ENCODE measurements at regions not wholly inside any gene's neighbourhood (a gene's known extent, or its start where the extent isn't known, plus 50 kb on each side); places are given as distances from the start of the nearest gene placed in this dataset.

GRCh38 chr20:58081846-58082245 lies 146.6 kb downstream of the ANKRD60 start:
- H3K36me3 ChIP-seq (ENCODE audit: control insufficient read depth, insufficient read depth, low read length): no peaks in the 10 kb centered on the region
- no CpG with 5 or more reads among the region's 1 CpG for WGBS, 2 experiments (ENCODE audit: extremely low coverage in 2 of 2, insufficient read length in 1 of 2)
- H3K23ac ChIP-seq (ENCODE audit: low read depth, low read length): no peak overlapping the region
- TF ChIP-seq BHLHE40 (IDR thresholded peaks at IDR 0.05; ENCODE audit: low read depth, low read length) (no peak), SMC3 (IDR thresholded peaks at IDR 0.05; ENCODE audit: low read depth, low read length) (no peak), CHD1 (IDR thresholded peaks at IDR 0.05; ENCODE audit: low read depth, low read length) (no peak), RCOR1 (IDR thresholded peaks at IDR 0.05; ENCODE audit: insufficient replicate concordance, low read length) (no peak), MXI1 (IDR thresholded peaks at IDR 0.05; ENCODE audit: borderline replicate concordance, low read depth, low read length) (no peak), USF2 (IDR thresholded peaks at IDR 0.05; ENCODE audit: low read depth, low read length) (no peak), CEBPB (IDR thresholded peaks at IDR 0.05; ENCODE audit: low read depth, low read length) (no peak), RAD21 (IDR thresholded peaks at IDR 0.05; ENCODE audit: low read length) (no peak), MAFK (IDR thresholded peaks at IDR 0.05; ENCODE audit: low read depth, low read length) (no peak), FOS (IDR thresholded peaks at IDR 0.05; ENCODE audit: low read depth, low read length) (no peak)
- TF ChIP-seq, protein P1, sequence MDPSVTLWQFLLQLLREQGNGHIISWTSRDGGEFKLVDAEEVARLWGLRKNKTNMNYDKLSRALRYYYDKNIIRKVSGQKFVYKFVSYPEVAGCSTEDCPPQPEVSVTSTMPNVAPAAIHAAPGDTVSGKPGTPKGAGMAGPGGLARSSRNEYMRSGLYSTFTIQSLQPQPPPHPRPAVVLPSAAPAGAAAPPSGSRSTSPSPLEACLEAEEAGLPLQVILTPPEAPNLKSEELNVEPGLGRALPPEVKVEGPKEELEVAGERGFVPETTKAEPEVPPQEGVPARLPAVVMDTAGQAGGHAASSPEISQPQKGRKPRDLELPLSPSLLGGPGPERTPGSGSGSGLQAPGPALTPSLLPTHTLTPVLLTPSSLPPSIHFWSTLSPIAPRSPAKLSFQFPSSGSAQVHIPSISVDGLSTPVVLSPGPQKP (IDR thresholded peaks at IDR 0.05; ENCODE audit: borderline replicate concordance, low read depth, low read length): no peak
- no peak overlapping the region for H3K14ac ChIP-seq (replicated peaks; ENCODE audit: low read depth, low read length)
- BruUV-seq (replicated peaks): no TSS peak
- H3K4ac ChIP-seq (ENCODE audit: low read depth, low read length): no peak overlapping the region
- no peaks in the 10 kb centered on the region for H4K20me1 ChIP-seq (ENCODE audit: insufficient read depth, low read length)
- in situ Hi-C loops (cut with MboI; ENCODE audit: low sequenced_read_pairs) (loop anchor here (10.0 kb wide), 1 partner anchor 427 kb away; no protein-coding TSS in a partner anchor), dilution Hi-C loops (cut with HindIII; ENCODE audit: low sequenced_read_pairs, unreplicated experiment) (no loop called here), intact Hi-C loops (cut with micrococcal nuclease) (no loop called here)
- H3K4me2 ChIP-seq (ENCODE audit: low read depth, low read length): no peak overlapping the region
- H3K18ac ChIP-seq (ENCODE audit: low read depth, low read length): no peak overlapping the region
- H3K27ac ChIP-seq (ENCODE audit: insufficient read depth, low read length): no peak overlapping the region
- H3K4me1 ChIP-seq (ENCODE audit: control insufficient read depth, insufficient read depth, low read length): no peaks in the 10 kb centered on the region
- no peak overlapping the region for H3K56ac ChIP-seq (ENCODE audit: extremely low read depth, insufficient read depth, low read length)
- H3K9me1 ChIP-seq (ENCODE audit: insufficient read depth, low read length): no peaks in the 10 kb centered on the region
- H3K79me1 ChIP-seq (ENCODE audit: low read depth in 1 of 2, low read length in 2 of 2): no peaks in the 10 kb centered on the region
- H3K27me3 ChIP-seq (ENCODE audit: control insufficient read depth, insufficient read depth, low read length): no peaks in the 10 kb centered on the region
- no peak for DNase-seq
- no peak overlapping the region for H4K8ac ChIP-seq (ENCODE audit: low read depth in 2 of 2, low read length in 2 of 2)
- ATAC-seq (ENCODE audit: low read depth): no peak
- POLR2A ChIA-PET (ENCODE audit: unreplicated experiment): no interaction called here
- H3K9ac ChIP-seq (ENCODE audit: low read depth, low read length): no peak overlapping the region
- no peak overlapping the region for H2BK120ac ChIP-seq (ENCODE audit: low read depth, low read length)
- H4K91ac ChIP-seq (ENCODE audit: insufficient read depth, low read depth, low read length): no peak overlapping the region
- H2AK5ac ChIP-seq (ENCODE audit: low read depth, low read length): no peak overlapping the region
- H2BK5ac ChIP-seq (ENCODE audit: low read depth, low read length, poor library complexity, severe bottlenecking): no peak overlapping the region
- no peak overlapping the region for H2AFZ ChIP-seq (replicated peaks; ENCODE audit: low read length, poor library complexity)
- no peaks in the 10 kb centered on the region for H3K9me3 ChIP-seq (ENCODE audit: control insufficient read depth, insufficient read depth, low read length)
- no peak overlapping the region for H4K5ac ChIP-seq (ENCODE audit: low read depth, low read length)
- H2BK20ac ChIP-seq (ENCODE audit: low read depth, low read length): no peak overlapping the region
- no peak overlapping the region for H2AK9ac ChIP-seq (replicated peaks; ENCODE audit: low read depth, low read length, poor library complexity)
- CTCF ChIA-PET: interaction anchor here (0.6 kb wide), 1 partner anchor 92 kb away, joined by 4 read pairs; no protein-coding TSS in a partner anchor
- no peak overlapping the region for H2BK15ac ChIP-seq (ENCODE audit: low read depth, low read length)
- no peak overlapping the region for H3K4me3 ChIP-seq (ENCODE audit: insufficient read depth, low read depth, low read length)

Data from IMR-90 (cell line).